ENCODE measurements at regions not wholly inside any gene's neighbourhood (a gene's known extent, or its start where the extent isn't known, plus 50 kb on each side); places are given as distances from the start of the nearest gene placed in this dataset.
A peak's percentile ranks its signal among the peaks of the same experiment; 100 is the strongest.

GRCh38 chr16:62253966-62254365, 217.7 kb upstream of the CDH8 start:
- peaks cover 25% of the 10 kb centered on the region for H3K4me1 ChIP-seq (ENCODE audit: control insufficient read depth, extremely low read depth, insufficient read depth, low read length)
- no peak overlapping the region for H3K9ac ChIP-seq (ENCODE audit: control insufficient read depth, extremely low read depth, insufficient read depth, low read length)
- dilution Hi-C loops (cut with MboI; ENCODE audit: extremely low pct_ligation_motif_present, low sequenced_read_pairs) = no loop called here
- H3K9me3 ChIP-seq (ENCODE audit: control insufficient read depth, low read depth, low read length) = no peaks in the 10 kb centered on the region
- peak; percentile 78 for FAIRE-seq
- peak overlapping the region in 1 of 3 experiments; percentile 21 for H3K4me3 ChIP-seq (ENCODE audit: control insufficient read depth in 2 of 3, extremely low read depth in 1 of 3, insufficient read depth in 2 of 3, low read depth in 1 of 3, low read length in 3 of 3)
- no peaks in the 10 kb centered on the region for H3K79me2 ChIP-seq (ENCODE audit: control insufficient read depth, insufficient read depth, low read length)
- H2AFZ ChIP-seq (ENCODE audit: control insufficient read depth, low read length) = no peak overlapping the region
- no peaks in the 10 kb centered on the region for H3K36me3 ChIP-seq (ENCODE audit: control insufficient read depth in 2 of 2, extremely low read depth in 1 of 2, insufficient read depth in 2 of 2, low read length in 2 of 2)
- H3K27me3 ChIP-seq (ENCODE audit: control insufficient read depth, extremely low read depth, insufficient read depth, low read length) = no peaks in the 10 kb centered on the region
- peak overlapping the region; percentile 50 for H3K27ac ChIP-seq (ENCODE audit: control insufficient read depth, insufficient read depth, low read length)
- H4K20me1 ChIP-seq (ENCODE audit: control insufficient read depth, extremely low read depth, insufficient read depth, low read length) = no peaks in the 10 kb centered on the region
- peak overlapping the region; percentile 39 for H3K4me2 ChIP-seq (ENCODE audit: control insufficient read depth, extremely low read depth, insufficient read depth, low read depth, low read length)
- H3K9me1 ChIP-seq (ENCODE audit: control insufficient read depth, extremely low read depth, insufficient read depth, low read length) = no peaks in the 10 kb centered on the region
- TF ChIP-seq, protein P1, sequence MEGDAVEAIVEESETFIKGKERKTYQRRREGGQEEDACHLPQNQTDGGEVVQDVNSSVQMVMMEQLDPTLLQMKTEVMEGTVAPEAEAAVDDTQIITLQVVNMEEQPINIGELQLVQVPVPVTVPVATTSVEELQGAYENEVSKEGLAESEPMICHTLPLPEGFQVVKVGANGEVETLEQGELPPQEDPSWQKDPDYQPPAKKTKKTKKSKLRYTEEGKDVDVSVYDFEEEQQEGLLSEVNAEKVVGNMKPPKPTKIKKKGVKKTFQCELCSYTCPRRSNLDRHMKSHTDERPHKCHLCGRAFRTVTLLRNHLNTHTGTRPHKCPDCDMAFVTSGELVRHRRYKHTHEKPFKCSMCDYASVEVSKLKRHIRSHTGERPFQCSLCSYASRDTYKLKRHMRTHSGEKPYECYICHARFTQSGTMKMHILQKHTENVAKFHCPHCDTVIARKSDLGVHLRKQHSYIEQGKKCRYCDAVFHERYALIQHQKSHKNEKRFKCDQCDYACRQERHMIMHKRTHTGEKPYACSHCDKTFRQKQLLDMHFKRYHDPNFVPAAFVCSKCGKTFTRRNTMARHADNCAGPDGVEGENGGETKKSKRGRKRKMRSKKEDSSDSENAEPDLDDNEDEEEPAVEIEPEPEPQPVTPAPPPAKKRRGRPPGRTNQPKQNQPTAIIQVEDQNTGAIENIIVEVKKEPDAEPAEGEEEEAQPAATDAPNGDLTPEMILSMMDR (optimal IDR thresholded peaks at IDR 0.05 in 1 of 3, IDR thresholded peaks at IDR 0.05 in 1 of 3, conservative IDR thresholded peaks at IDR 0.05 in 1 of 3; ENCODE audit: extremely low read depth in 1 of 3, insufficient read depth in 2 of 3, low read length in 3 of 3) = no peak
- TF ChIP-seq EZH2 (IDR thresholded peaks at IDR 0.05; ENCODE audit: low read length) = no peak
- DNase-seq (ENCODE audit: low read depth, low spot score) = peak; percentile 76

GRCh38 chr16:62249069-62249468, 212.8 kb upstream of the CDH8 start:
- FAIRE-seq = peak; percentile 51
- Histone ChIP-seq H3K27me3 (ENCODE audit: control insufficient read depth, extremely low read depth, insufficient read depth, low read length) (no peaks in the 10 kb centered on the region), H3K4me1 (ENCODE audit: control insufficient read depth, extremely low read depth, insufficient read depth, low read length) (peaks cover 19% of the 10 kb centered on the region), H3K27ac (ENCODE audit: control insufficient read depth, insufficient read depth, low read length) (no peak overlapping the region), H3K79me2 (ENCODE audit: control insufficient read depth, insufficient read depth, low read length) (no peaks in the 10 kb centered on the region), H3K4me2 (ENCODE audit: control insufficient read depth, extremely low read depth, insufficient read depth, low read depth, low read length) (no peak overlapping the region), H4K20me1 (ENCODE audit: control insufficient read depth, extremely low read depth, insufficient read depth, low read length) (no peaks in the 10 kb centered on the region), H3K9ac (ENCODE audit: control insufficient read depth, extremely low read depth, insufficient read depth, low read length) (no peak overlapping the region), H3K36me3 (ENCODE audit: control insufficient read depth in 2 of 2, extremely low read depth in 1 of 2, insufficient read depth in 2 of 2, low read length in 2 of 2) (no peaks in the 10 kb centered on the region), H3K9me1 (ENCODE audit: control insufficient read depth, extremely low read depth, insufficient read depth, low read length) (no peaks in the 10 kb centered on the region), H3K9me3 (ENCODE audit: control insufficient read depth, low read depth, low read length) (no peaks in the 10 kb centered on the region), H3K4me3 (ENCODE audit: control insufficient read depth in 2 of 3, extremely low read depth in 1 of 3, insufficient read depth in 2 of 3, low read depth in 1 of 3, low read length in 3 of 3) (no peak overlapping the region), H2AFZ (ENCODE audit: control insufficient read depth, low read length) (no peak overlapping the region)
- TF ChIP-seq EZH2 (IDR thresholded peaks at IDR 0.05; ENCODE audit: low read length) = no peak
- TF ChIP-seq, protein P1 (optimal IDR thresholded peaks at IDR 0.05 in 1 of 3, IDR thresholded peaks at IDR 0.05 in 1 of 3, conservative IDR thresholded peaks at IDR 0.05 in 1 of 3; ENCODE audit: extremely low read depth in 1 of 3, insufficient read depth in 2 of 3, low read length in 3 of 3) = peak in 1 of 3 experiments; percentile 9
- dilution Hi-C loops (cut with MboI; ENCODE audit: extremely low pct_ligation_motif_present, low sequenced_read_pairs) = no loop called here
- no peak for DNase-seq (ENCODE audit: low read depth, low spot score)

Measured in keratinocyte (primary cell).